Liver (tissue), 8 donors: ENCODE measurements at regions not wholly inside any gene's neighbourhood (a gene's known extent, or its start where the extent isn't known, plus 50 kb on each side); places are given as distances from the start of the nearest gene placed in this dataset.

Source experiments
- DNase-seq: peaks from one replicate; pipeline ENCODE4 v3.0.0-alpha.2; 2017; ENCODE audit warnings: low spot score
- H3K27ac ChIP-seq, 2 donors: one replicate each; pipeline ENCODE4 v1.7.0; 2013; ENCODE audit warnings: inconsistent platforms in 2 of 2, low read length in 2 of 2, control low read depth in 1 of 2, low read depth in 1 of 2, mild to moderate bottlenecking in 1 of 2
- H3K27me3 ChIP-seq, 4 donors: one replicate each; pipeline versions ENCODE4 v1.6.1 to v1.7.0; 2013; ENCODE audit warnings: low read length in 3 of 4, inconsistent platforms in 1 of 4, mild to moderate bottlenecking in 1 of 4, moderate library complexity in 1 of 4; ENCODE audit not compliant: control insufficient read depth in 4 of 4, insufficient read depth in 4 of 4
- H3K36me3 ChIP-seq, 4 donors: one replicate each; pipeline versions ENCODE4 v1.6.1 to v1.7.0; 2013; ENCODE audit warnings: low read length in 3 of 4, mild to moderate bottlenecking in 3 of 4, low read depth in 1 of 4, moderate library complexity in 1 of 4; ENCODE audit not compliant: control insufficient read depth in 4 of 4, insufficient read depth in 3 of 4
- H3K4me1 ChIP-seq, 4 donors: one replicate each; pipeline versions ENCODE4 v1.6.1 to v1.7.0; 2013; ENCODE audit warnings: low read length in 3 of 4, mild to moderate bottlenecking in 3 of 4, moderate library complexity in 1 of 4; ENCODE audit not compliant: control insufficient read depth in 4 of 4, insufficient read depth in 4 of 4
- H3K4me3 ChIP-seq, 3 donors: one replicate each; pipeline versions ENCODE4 v1.6.1 to v1.7.0; 2013; ENCODE audit warnings: low read length in 3 of 3, control low read depth in 1 of 3, low read depth in 1 of 3, mild to moderate bottlenecking in 1 of 3
- H3K9ac ChIP-seq, 2 donors: one replicate each; pipeline ENCODE4 v1.7.0; 2013; ENCODE audit warnings: low read length in 2 of 2, mild to moderate bottlenecking in 2 of 2, moderate library complexity in 2 of 2, control low read depth in 1 of 2, low read depth in 1 of 2
- H3K9me3 ChIP-seq, 4 donors: one replicate each; pipeline versions ENCODE4 v1.6.1 to v1.7.0; 2013; ENCODE audit warnings: low read length in 3 of 4; ENCODE audit not compliant: control insufficient read depth in 4 of 4
- CTCF ChIP-seq: fragments of 150-350 bp; IDR thresholded peaks from 2 replicates; pipeline ENCODE4 v1.5.1; 2017; ENCODE audit warnings: improper control_type of control experiment, low read depth, low read length; ENCODE audit not compliant: missing input control
- EGR1 ChIP-seq, 2 donors: IDR thresholded peaks; 2 replicates each; pipeline ENCODE4 v1.6.1; 2016 to 2018; ENCODE audit warnings: antibody characterized with exemption in 2 of 2, low read depth in 2 of 2
- FOXA1 ChIP-seq: IDR thresholded peaks from 2 replicates; pipeline ENCODE4 v1.6.1; 2016; ENCODE audit warnings: antibody characterized with exemption
- FOXA2 ChIP-seq: IDR thresholded peaks from 2 replicates; pipeline ENCODE4 v1.6.1; 2016; ENCODE audit warnings: antibody characterized with exemption
- GABPA ChIP-seq, 2 donors: IDR thresholded peaks in 1 of 2; conservative IDR thresholded peaks in 1 of 2; 2 replicates each; pipeline ENCODE4 v1.6.1; 2016; ENCODE audit warnings: antibody characterized with exemption in 2 of 2, mild to moderate bottlenecking in 1 of 2, moderate library complexity in 1 of 2
- HNF4A ChIP-seq, 2 donors: conservative IDR thresholded peaks; 2 replicates each; pipeline ENCODE4 v1.6.1; 2016; ENCODE audit warnings: antibody characterized with exemption in 2 of 2, mild to moderate bottlenecking in 2 of 2
- HNF4G ChIP-seq: IDR thresholded peaks from 2 replicates; pipeline ENCODE4 v1.6.1; 2016; ENCODE audit warnings: antibody characterized with exemption
- JUND ChIP-seq, 2 donors: IDR thresholded peaks; 2 replicates each; pipeline ENCODE4 v1.6.1; 2016; ENCODE audit warnings: antibody characterized with exemption in 2 of 2
- MAX ChIP-seq: IDR thresholded peaks from 2 replicates; pipeline ENCODE4 v1.6.1; 2016; ENCODE audit warnings: antibody characterized with exemption
- NR2F2 ChIP-seq: IDR thresholded peaks from 2 replicates; pipeline ENCODE4 v1.6.1; 2016; ENCODE audit warnings: antibody characterized with exemption
- RAD21 ChIP-seq, 2 donors: IDR thresholded peaks; 2 replicates each; pipeline ENCODE4 v1.6.1; 2016; ENCODE audit warnings: antibody characterized with exemption in 2 of 2, mild to moderate bottlenecking in 2 of 2
- RXRA ChIP-seq, 2 donors: IDR thresholded peaks; 2 replicates each; pipeline ENCODE4 v1.6.1; 2017 to 2018; ENCODE audit warnings: antibody characterized with exemption in 2 of 2, mild to moderate bottlenecking in 1 of 2
- SP1 ChIP-seq: IDR thresholded peaks from 2 replicates; pipeline ENCODE4 v1.6.1; 2018; ENCODE audit warnings: antibody characterized with exemption, mild to moderate bottlenecking
- TAF1 ChIP-seq: conservative IDR thresholded peaks from 2 replicates; pipeline ENCODE4 v1.6.1; 2016; ENCODE audit warnings: antibody characterized with exemption, mild to moderate bottlenecking
- YY1 ChIP-seq: IDR thresholded peaks from 2 replicates; pipeline ENCODE4 v1.6.1; 2016; ENCODE audit warnings: antibody characterized with exemption, mild to moderate bottlenecking
- WGBS: extraction: QIAGEN DNeasy Blood & Tissue Kit; methylation state at CpG from one replicate; pipeline ENCODE4 v1.1.7; 2013; 5-methylcytosine and 5-hydroxymethylcytosine counted together
- TF ChIP-seq, protein P1 (sequence below): IDR thresholded peaks from 2 replicates; pipeline ENCODE4 v1.6.1; 2016; ENCODE audit warnings: antibody characterized with exemption
- TF ChIP-seq, protein P2 (sequence below): IDR thresholded peaks from 2 replicates; pipeline ENCODE4 v1.6.1; 2016; ENCODE audit warnings: antibody characterized with exemption, mild to moderate bottlenecking
- TF ChIP-seq, protein P3 (sequence below): IDR thresholded peaks from 2 replicates; pipeline ENCODE4 v1.6.1; 2016; ENCODE audit warnings: antibody characterized with exemption
- donor health status: healthy.
- donor health status: healthy.
- donor health status: healthy.
- donor health status: healthy.
- donor health status: healthy.

DNA sequence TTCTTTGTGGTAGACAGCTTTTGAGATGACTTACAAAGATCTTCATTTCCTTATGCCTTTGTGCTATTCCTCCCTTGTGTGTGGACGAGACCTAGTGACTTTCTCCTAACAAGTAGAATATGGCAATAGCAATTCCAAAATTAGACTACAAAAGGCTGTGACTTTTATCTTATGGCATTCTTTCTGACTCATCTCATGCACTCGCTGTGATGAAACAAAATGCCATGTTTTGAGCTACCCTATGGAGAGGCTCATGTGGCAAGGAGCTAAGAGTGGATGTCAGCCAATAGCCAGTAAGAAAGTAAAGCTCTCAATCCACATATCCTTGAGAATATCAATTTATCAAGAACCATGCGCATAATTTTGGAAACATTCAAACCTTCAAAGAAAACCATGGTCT is 380.5 kb upstream of the SMC2 start:
- H3K4me3 ChIP-seq, result no peak overlapping the region
- H3K27me3 ChIP-seq, result no peaks in the 10 kb centered on the region
- H3K9me3 ChIP-seq, result no peaks in the 10 kb centered on the region
- no peak for DNase-seq
- H3K4me1 ChIP-seq, result no peaks in the 10 kb centered on the region
- H3K36me3 ChIP-seq, result no peaks in the 10 kb centered on the region
- 72% methylated on average over 3 of the region's 3 CpGs for whole genome bisulfite sequencing
- TF ChIP-seq RAD21 (IDR thresholded peaks at IDR 0.05) (no peak), EGR1 (IDR thresholded peaks at IDR 0.05; ENCODE audit: low read depth in 2 of 2) (no peak)
- H3K9ac ChIP-seq, result no peak overlapping the region
- no peak overlapping the region for H3K27ac ChIP-seq

- H3K4me1 ChIP-seq, result no peaks in the 10 kb centered on the region
- no peak overlapping the region for H3K27ac ChIP-seq
- H3K9me3 ChIP-seq, result no peaks in the 10 kb centered on the region
- WGBS, result 64% methylated on average over 1 of the region's 1 CpG
- no peak overlapping the region for H3K9ac ChIP-seq
- H3K4me3 ChIP-seq, result no peak overlapping the region
- no peak for DNase-seq
- no peak for TF ChIP-seq RAD21 (IDR thresholded peaks at IDR 0.05)
- no peak for TF ChIP-seq JUND (IDR thresholded peaks at IDR 0.05)
- no peak for TF ChIP-seq MAX
- TF ChIP-seq FOXA2, result no peak
- no peaks in the 10 kb centered on the region for H3K36me3 ChIP-seq
- no peaks in the 10 kb centered on the region for H3K27me3 ChIP-seq
Measured at GRCh38 chr9:103714992-103715391, 379.1 kb upstream of the SMC2 start.

DNA sequence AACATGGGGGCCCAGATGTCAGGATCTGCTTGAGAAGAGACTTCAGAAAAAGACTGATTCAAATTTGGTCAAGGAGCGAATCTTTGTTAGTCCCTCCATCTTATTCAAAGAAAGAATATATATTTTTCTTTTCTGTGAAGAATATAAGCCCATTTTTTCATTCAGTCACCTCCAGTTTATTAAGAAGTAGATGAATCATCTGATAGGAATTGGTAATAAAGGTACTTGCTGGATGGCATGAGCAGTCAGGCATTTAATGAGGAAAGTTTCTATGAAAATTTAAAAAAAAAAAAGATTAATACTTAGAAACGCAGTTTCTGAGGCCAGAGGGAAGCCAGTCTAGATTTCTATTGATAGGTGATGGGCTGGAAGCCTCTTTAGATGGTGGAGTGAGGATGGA is 373.1 kb upstream of the SMC2 start:
- Histone ChIP-seq H3K4me3 (no peak overlapping the region), H3K27me3 (no peaks in the 10 kb centered on the region), H3K27ac (no peak overlapping the region), H3K4me1 (no peaks in the 10 kb centered on the region), H3K9ac (no peak overlapping the region), H3K9me3 (no peaks in the 10 kb centered on the region), H3K36me3 (no peaks in the 10 kb centered on the region)
- TF ChIP-seq, protein P1, sequence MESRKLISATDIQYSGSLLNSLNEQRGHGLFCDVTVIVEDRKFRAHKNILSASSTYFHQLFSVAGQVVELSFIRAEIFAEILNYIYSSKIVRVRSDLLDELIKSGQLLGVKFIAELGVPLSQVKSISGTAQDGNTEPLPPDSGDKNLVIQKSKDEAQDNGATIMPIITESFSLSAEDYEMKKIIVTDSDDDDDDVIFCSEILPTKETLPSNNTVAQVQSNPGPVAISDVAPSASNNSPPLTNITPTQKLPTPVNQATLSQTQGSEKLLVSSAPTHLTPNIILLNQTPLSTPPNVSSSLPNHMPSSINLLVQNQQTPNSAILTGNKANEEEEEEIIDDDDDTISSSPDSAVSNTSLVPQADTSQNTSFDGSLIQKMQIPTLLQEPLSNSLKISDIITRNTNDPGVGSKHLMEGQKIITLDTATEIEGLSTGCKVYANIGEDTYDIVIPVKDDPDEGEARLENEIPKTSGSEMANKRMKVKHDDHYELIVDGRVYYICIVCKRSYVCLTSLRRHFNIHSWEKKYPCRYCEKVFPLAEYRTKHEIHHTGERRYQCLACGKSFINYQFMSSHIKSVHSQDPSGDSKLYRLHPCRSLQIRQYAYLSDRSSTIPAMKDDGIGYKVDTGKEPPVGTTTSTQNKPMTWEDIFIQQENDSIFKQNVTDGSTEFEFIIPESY, result no peak
- TF ChIP-seq, protein P2, sequence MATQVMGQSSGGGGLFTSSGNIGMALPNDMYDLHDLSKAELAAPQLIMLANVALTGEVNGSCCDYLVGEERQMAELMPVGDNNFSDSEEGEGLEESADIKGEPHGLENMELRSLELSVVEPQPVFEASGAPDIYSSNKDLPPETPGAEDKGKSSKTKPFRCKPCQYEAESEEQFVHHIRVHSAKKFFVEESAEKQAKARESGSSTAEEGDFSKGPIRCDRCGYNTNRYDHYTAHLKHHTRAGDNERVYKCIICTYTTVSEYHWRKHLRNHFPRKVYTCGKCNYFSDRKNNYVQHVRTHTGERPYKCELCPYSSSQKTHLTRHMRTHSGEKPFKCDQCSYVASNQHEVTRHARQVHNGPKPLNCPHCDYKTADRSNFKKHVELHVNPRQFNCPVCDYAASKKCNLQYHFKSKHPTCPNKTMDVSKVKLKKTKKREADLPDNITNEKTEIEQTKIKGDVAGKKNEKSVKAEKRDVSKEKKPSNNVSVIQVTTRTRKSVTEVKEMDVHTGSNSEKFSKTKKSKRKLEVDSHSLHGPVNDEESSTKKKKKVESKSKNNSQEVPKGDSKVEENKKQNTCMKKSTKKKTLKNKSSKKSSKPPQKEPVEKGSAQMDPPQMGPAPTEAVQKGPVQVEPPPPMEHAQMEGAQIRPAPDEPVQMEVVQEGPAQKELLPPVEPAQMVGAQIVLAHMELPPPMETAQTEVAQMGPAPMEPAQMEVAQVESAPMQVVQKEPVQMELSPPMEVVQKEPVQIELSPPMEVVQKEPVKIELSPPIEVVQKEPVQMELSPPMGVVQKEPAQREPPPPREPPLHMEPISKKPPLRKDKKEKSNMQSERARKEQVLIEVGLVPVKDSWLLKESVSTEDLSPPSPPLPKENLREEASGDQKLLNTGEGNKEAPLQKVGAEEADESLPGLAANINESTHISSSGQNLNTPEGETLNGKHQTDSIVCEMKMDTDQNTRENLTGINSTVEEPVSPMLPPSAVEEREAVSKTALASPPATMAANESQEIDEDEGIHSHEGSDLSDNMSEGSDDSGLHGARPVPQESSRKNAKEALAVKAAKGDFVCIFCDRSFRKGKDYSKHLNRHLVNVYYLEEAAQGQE, result no peak
- no peak for TF ChIP-seq TAF1
- TF ChIP-seq, protein P3, sequence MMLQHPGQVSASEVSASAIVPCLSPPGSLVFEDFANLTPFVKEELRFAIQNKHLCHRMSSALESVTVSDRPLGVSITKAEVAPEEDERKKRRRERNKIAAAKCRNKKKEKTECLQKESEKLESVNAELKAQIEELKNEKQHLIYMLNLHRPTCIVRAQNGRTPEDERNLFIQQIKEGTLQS, result no peak
- no peak for TF ChIP-seq GABPA (IDR thresholded peaks at IDR 0.05 in 1 of 2, conservative IDR thresholded peaks at IDR 0.05 in 1 of 2)
- TF ChIP-seq RAD21 (IDR thresholded peaks at IDR 0.05), result no peak
- no peak for TF ChIP-seq EGR1 (IDR thresholded peaks at IDR 0.05; ENCODE audit: low read depth in 2 of 2)
- TF ChIP-seq YY1, result no peak
- no peak for TF ChIP-seq SP1
- no peak for TF ChIP-seq FOXA1
- TF ChIP-seq HNF4G, result no peak
- no peak for TF ChIP-seq NR2F2
- no peak for TF ChIP-seq RXRA (IDR thresholded peaks at IDR 0.05)
- no peak for TF ChIP-seq CTCF
- TF ChIP-seq JUND (IDR thresholded peaks at IDR 0.05), result no peak
- no peak for TF ChIP-seq MAX
- no peak for TF ChIP-seq HNF4A (conservative IDR thresholded peaks at IDR 0.05)
- no peak for TF ChIP-seq FOXA2
- DNase-seq, result no peak
- 49% methylated on average over 2 of the region's 2 CpGs for WGBS
